Upper lobe of left lung (tissue), 6 donors: ENCODE measurements at regions not wholly inside any gene's neighbourhood (a gene's known extent, or its start where the extent isn't known, plus 50 kb on each side); places are given as distances from the start of the nearest gene placed in this dataset.

Source experiments
- ATAC-seq, 2 donors: fragments of 200-7000 bp; cut with Tn5 transposase; one replicate each; pipeline ENCODE4 v1.9.1; 2022; ENCODE audit warnings: mild to moderate bottlenecking in 2 of 2, moderate library complexity in 2 of 2; ENCODE audit not compliant: low FRiP score in 2 of 2
- DNase-seq, 2 donors: peaks; one replicate each; pipeline ENCODE4 v3.0.0-alpha.2; 2019 to 2020
- H3K27ac ChIP-seq, 4 donors: fragments of 200-600 bp; sonication (generic); one replicate each; pipeline ENCODE4 v1.5.1; 2016 to 2019
- H3K27me3 ChIP-seq, 4 donors: fragments of 200-600 bp; sonication (generic); one replicate each; pipeline ENCODE4 v1.5.1; 2017 to 2019
- H3K36me3 ChIP-seq, 4 donors: fragments of 200-600 bp; sonication (generic); one replicate each; pipeline ENCODE4 v1.5.1; 2016 to 2019
- H3K4me1 ChIP-seq, 4 donors: fragments of 200-600 bp; sonication (generic); one replicate each; pipeline ENCODE4 v1.5.1; 2018 to 2019
- H3K4me3 ChIP-seq, 4 donors: fragments of 200-600 bp; sonication (generic); one replicate each; pipeline ENCODE4 v1.5.1; 2017 to 2019; ENCODE audit warnings: mild to moderate bottlenecking in 2 of 4, moderate library complexity in 1 of 4
- H3K9me3 ChIP-seq, 4 donors: fragments of 200-600 bp; sonication (generic); one replicate each; pipeline ENCODE4 v1.5.1; 2018 to 2019
- CTCF ChIP-seq, 6 experiments: fragments of 450-650 bp in 4 of 6; fragments of 200-600 bp in 2 of 6; sonication (generic) in 2 of 6; IDR thresholded peaks; one replicate each; pipeline ENCODE4 v1.5.1; 2016 to 2019; ENCODE audit warnings: antibody characterized with exemption in 6 of 6
- EP300 ChIP-seq, 4 donors: sonication (generic); formaldehyde crosslinking; IDR thresholded peaks; one replicate each; pipeline ENCODE4 v1.5.1; 2017; ENCODE audit warnings: antibody characterized with exemption in 4 of 4, control low read depth in 2 of 4
- POLR2A ChIP-seq, 4 donors: fragments of 450-650 bp; IDR thresholded peaks; one replicate each; pipeline ENCODE4 v1.5.1; 2016 to 2017; ENCODE audit warnings: antibody characterized with exemption in 4 of 4, mild to moderate bottlenecking in 2 of 4
- POLR2AphosphoS5 ChIP-seq, 2 donors: sonication (generic); formaldehyde crosslinking; IDR thresholded peaks; one replicate each; pipeline ENCODE4 v1.5.1; 2017; ENCODE audit warnings: antibody characterized with exemption in 2 of 2
- WGBS, 2 donors: methylation state at CpG; one replicate each; pipeline ENCODE4 v1.1.5; 2017 to 2018; 5-methylcytosine and 5-hydroxymethylcytosine counted together
- donor health status: DM: no; HTN: no; CAD: no; lungs with moderate emphysema.
- donor health status: DM: no; HTN: yes; CAD: no; lungs with severe emphysema.

DNA sequence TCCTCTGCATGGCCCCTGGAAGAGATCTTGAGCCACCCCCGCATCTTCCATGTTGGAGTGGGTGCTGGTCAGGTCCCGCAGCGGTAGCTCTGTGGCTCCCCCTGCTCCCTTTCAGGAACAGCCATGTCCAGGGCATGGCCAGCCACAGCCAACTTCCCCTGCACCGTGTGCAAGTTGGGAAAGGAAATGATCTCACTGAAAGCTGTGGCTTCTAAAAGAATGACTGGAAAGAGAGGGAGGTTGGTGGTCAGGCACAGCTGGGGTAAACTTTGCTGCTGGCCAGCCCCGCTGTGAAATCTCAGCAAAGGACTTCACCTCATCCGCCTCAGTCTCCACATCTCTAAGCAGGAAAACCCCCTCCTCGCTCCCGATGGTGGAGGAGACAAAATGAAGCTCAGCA is 153.6 kb upstream of the CST7 start:
- no peak overlapping the region for H3K27ac ChIP-seq
- H3K9me3 ChIP-seq: no peaks in the 10 kb centered on the region
- 52 to 53% methylated on average over 5 to 8 of the region's 8 CpGs for WGBS, 2 donors
- ATAC-seq (no peak), DNase-seq (no peak)
- TF ChIP-seq POLR2AphosphoS5 (IDR thresholded peaks at IDR 0.05) (no peak), EP300 (IDR thresholded peaks at IDR 0.05) (no peak), CTCF (IDR thresholded peaks at IDR 0.05) (no peak), POLR2A (IDR thresholded peaks at IDR 0.05) (no peak)
- no peaks in the 10 kb centered on the region for H3K27me3 ChIP-seq
- no peaks in the 10 kb centered on the region for H3K4me1 ChIP-seq
- H3K36me3 ChIP-seq: no peaks in the 10 kb centered on the region
- no peak overlapping the region for H3K4me3 ChIP-seq

DNA sequence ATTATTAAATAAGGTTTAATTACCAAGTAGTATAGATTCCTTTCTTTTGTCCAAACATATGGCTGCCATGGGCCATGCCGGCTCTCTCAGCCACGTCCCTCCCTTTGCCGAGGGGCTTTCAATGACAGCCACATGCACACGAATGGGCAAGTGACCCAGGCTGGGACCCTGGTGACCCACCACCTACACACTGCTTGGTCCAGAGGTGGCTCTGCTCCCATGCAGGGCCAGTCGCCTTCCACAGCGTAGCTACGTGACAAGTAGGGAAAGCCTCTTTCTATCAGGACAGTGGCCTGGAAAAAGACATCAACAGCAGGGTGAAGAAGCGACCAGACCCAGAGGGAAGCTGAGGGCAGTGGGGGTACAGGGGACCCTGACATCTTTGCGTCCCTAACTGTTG is 152.8 kb upstream of the CST7 start:
- WGBS, 2 donors: 89 to 97% methylated on average over 9 of the region's 9 CpGs
- H3K4me3 ChIP-seq: no peak overlapping the region
- ATAC-seq: no peak
- H3K9me3 ChIP-seq: no peaks in the 10 kb centered on the region
- no peaks in the 10 kb centered on the region for H3K27me3 ChIP-seq
- TF ChIP-seq CTCF (IDR thresholded peaks at IDR 0.05): no peak
- TF ChIP-seq EP300 (IDR thresholded peaks at IDR 0.05): no peak
- TF ChIP-seq POLR2AphosphoS5 (IDR thresholded peaks at IDR 0.05): no peak
- TF ChIP-seq POLR2A (IDR thresholded peaks at IDR 0.05): no peak
- no peak overlapping the region for H3K27ac ChIP-seq
- DNase-seq: no peak
- H3K36me3 ChIP-seq: no peaks in the 10 kb centered on the region
- H3K4me1 ChIP-seq: no peaks in the 10 kb centered on the region

- H3K27ac ChIP-seq: no peak overlapping the region
- no peak for TF ChIP-seq POLR2AphosphoS5 (IDR thresholded peaks at IDR 0.05)
- TF ChIP-seq CTCF (IDR thresholded peaks at IDR 0.05): no peak
- TF ChIP-seq EP300 (IDR thresholded peaks at IDR 0.05): no peak
- TF ChIP-seq POLR2A (IDR thresholded peaks at IDR 0.05): no peak
- no peaks in the 10 kb centered on the region for H3K4me1 ChIP-seq
- H3K9me3 ChIP-seq: no peaks in the 10 kb centered on the region
- ATAC-seq (no peak), DNase-seq (no peak)
- no peak overlapping the region for H3K4me3 ChIP-seq
- no peaks in the 10 kb centered on the region for H3K27me3 ChIP-seq
- WGBS, 2 donors: 89% methylated on average over 6 of the region's 6 CpGs
- no peaks in the 10 kb centered on the region for H3K36me3 ChIP-seq
These were observed 152.0 kb upstream of the CST7 start for GRCh38 chr20:24797113-24797512.

DNA sequence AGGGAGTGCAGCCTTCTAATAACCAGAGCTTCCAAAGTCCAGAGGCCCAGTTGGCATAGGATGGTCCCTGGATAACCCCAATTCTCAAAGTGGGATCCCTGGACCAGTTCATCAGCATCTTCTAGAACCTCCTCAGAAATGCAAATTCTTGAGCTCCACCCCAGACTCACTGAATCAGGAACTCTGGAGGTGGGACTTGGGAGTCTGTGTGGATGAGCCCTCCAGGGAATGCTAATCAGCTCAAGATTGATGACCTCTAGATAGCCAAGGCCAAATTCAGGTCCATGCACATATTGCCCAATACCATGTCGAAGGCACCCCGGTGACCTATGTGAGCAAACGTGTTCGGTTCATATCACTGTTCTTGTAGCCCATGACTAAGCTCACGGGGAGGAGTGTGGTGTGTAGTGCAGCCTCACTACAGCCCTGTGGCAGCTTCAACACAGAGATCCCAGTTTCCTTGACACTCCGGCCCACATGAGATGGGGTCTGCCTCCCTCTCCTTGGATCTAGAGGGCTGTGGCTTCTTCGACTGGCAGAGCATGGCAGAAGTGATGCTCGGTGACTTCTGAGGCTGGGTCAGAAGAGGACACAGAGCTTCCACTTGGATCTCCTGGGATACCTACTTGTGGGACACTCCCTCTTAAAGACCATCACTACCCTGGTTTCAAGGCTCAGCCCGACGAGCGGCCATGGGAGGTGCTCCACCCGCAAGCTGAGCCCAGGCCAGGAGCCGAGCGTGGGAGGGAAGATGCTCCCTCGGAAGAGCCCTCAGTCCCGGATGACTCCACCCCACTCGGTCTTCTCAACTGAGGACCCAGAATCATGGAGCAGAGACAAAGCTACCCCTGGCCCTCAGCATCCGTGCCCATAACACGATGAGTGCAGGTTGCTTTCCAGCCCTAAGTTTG is 151.1 kb upstream of the CST7 start:
- H3K9me3 ChIP-seq: no peaks in the 10 kb centered on the region
- no peaks in the 10 kb centered on the region for H3K4me1 ChIP-seq
- H3K4me3 ChIP-seq: no peak overlapping the region
- TF ChIP-seq EP300 (IDR thresholded peaks at IDR 0.05) (no peak), CTCF (IDR thresholded peaks at IDR 0.05) (no peak), POLR2AphosphoS5 (IDR thresholded peaks at IDR 0.05) (no peak), POLR2A (IDR thresholded peaks at IDR 0.05) (no peak)
- no peaks in the 10 kb centered on the region for H3K36me3 ChIP-seq
- DNase-seq (no peak), ATAC-seq (no peak)
- 89 to 94% methylated on average over 11 to 19 of the region's 19 CpGs for WGBS, 2 donors
- H3K27ac ChIP-seq: no peak overlapping the region
- no peaks in the 10 kb centered on the region for H3K27me3 ChIP-seq
